H1 (cell line): ENCODE measurements at regions not wholly inside any gene's neighbourhood (a gene's known extent, or its start where the extent isn't known, plus 50 kb on each side); places are given as distances from the start of the nearest gene placed in this dataset.

Experiments used
- BCL11A ChIP-seq, 2 experiments: IDR thresholded peaks; one replicate each; pipeline ENCODE4 v1.6.1; 2011; ENCODE audit warnings: low read depth in 2 of 2, low read length in 2 of 2, mild to moderate bottlenecking in 2 of 2
- CHD7 ChIP-seq: fragments of 300-600 bp; sonication (generic); IDR thresholded peaks from 2 replicates; pipeline ENCODE4 v1.7.1; 2012; ENCODE audit warnings: low read length, moderate library complexity, mild to moderate bottlenecking, inconsistent platforms; ENCODE audit not compliant: insufficient replicate concordance
- JUND ChIP-seq: IDR thresholded peaks from 2 replicates; pipeline ENCODE4 v1.6.1; 2011; ENCODE audit warnings: mild to moderate bottlenecking, improper control_type of control experiment, low read length
- KDM1A ChIP-seq: fragments of 200-600, 300-600 bp; sonication (generic); IDR thresholded peaks from 2 replicates; pipeline ENCODE4 v1.7.1; 2016; ENCODE audit warnings: mild to moderate bottlenecking, low read length, borderline replicate concordance
- POU5F1 ChIP-seq: IDR thresholded peaks from 2 replicates; pipeline ENCODE4 v1.6.1; 2011; ENCODE audit warnings: low read depth, mild to moderate bottlenecking, low read length, moderate library complexity
- SIX5 ChIP-seq: IDR thresholded peaks from 2 replicates; pipeline ENCODE4 v1.6.1; 2011; ENCODE audit warnings: mild to moderate bottlenecking, low read depth, low read length
- SRF ChIP-seq: IDR thresholded peaks from 2 replicates; pipeline ENCODE4 v1.6.1; 2011; ENCODE audit warnings: mild to moderate bottlenecking, low read depth, low read length, moderate library complexity
- TAF1 ChIP-seq: IDR thresholded peaks from 2 replicates; pipeline ENCODE4 v1.6.1; 2011; ENCODE audit warnings: mild to moderate bottlenecking, low read depth, low read length
- TAF7 ChIP-seq: optimal IDR thresholded peaks from 2 replicates; pipeline ENCODE3; 2011; ENCODE audit warnings: low read depth, mild to moderate bottlenecking, inconsistent platforms, low read length, moderate library complexity, borderline replicate concordance
- TF ChIP-seq, protein P1 (sequence below), 3 experiments: IDR thresholded peaks; 1 replicate in 2 of 3; 2 replicates in 1 of 3; pipeline versions ENCODE4 v1.5.1 to v1.6.1; 2011; ENCODE audit warnings: low read length in 3 of 3, mild to moderate bottlenecking in 3 of 3, inconsistent platforms in 2 of 3, low read depth in 1 of 3, moderate library complexity in 1 of 3; ENCODE audit not compliant: insufficient read depth in 1 of 3; ENCODE audit errors: control extremely low read depth in 1 of 3

- TF ChIP-seq CHD7 (no peak), TAF1 (no peak), TAF7 (no peak), JUND (no peak), POU5F1 (no peak), SRF (no peak), BCL11A (IDR thresholded peaks at IDR 0.05; ENCODE audit: low read depth in 2 of 2, low read length in 2 of 2) (no peak), SIX5 (no peak), KDM1A (no peak)
- TF ChIP-seq, protein P1, sequence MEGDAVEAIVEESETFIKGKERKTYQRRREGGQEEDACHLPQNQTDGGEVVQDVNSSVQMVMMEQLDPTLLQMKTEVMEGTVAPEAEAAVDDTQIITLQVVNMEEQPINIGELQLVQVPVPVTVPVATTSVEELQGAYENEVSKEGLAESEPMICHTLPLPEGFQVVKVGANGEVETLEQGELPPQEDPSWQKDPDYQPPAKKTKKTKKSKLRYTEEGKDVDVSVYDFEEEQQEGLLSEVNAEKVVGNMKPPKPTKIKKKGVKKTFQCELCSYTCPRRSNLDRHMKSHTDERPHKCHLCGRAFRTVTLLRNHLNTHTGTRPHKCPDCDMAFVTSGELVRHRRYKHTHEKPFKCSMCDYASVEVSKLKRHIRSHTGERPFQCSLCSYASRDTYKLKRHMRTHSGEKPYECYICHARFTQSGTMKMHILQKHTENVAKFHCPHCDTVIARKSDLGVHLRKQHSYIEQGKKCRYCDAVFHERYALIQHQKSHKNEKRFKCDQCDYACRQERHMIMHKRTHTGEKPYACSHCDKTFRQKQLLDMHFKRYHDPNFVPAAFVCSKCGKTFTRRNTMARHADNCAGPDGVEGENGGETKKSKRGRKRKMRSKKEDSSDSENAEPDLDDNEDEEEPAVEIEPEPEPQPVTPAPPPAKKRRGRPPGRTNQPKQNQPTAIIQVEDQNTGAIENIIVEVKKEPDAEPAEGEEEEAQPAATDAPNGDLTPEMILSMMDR (IDR thresholded peaks at IDR 0.05; ENCODE audit: control extremely low read depth in 1 of 3, insufficient read depth in 1 of 3, low read depth in 1 of 3, low read length in 3 of 3), result no peak
Observed at GRCh38 chr6:54448617-54449016, 140.4 kb downstream of the TINAG start (continued).
